OCI-LY3 (cell line): ENCODE measurements at regions not wholly inside any gene's neighbourhood (a gene's known extent, or its start where the extent isn't known, plus 50 kb on each side); places are given as distances from the start of the nearest gene placed in this dataset.

Source experiments
- EZH2phosphoT487 ChIP-seq: fragments of 200-600 bp; shearing (Covaris generic); IDR thresholded peaks from 2 replicates; pipeline ENCODE4 v1.6.1; 2018; ENCODE audit warnings: antibody characterized with exemption, mixed run types, low read depth
- TF ChIP-seq, protein P1 (sequence below): fragments of 200-600, 300-600 bp; sonication (generic); IDR thresholded peaks from 2 replicates; pipeline ENCODE4 v1.5.1; 2014; ENCODE audit warnings: antibody characterized with exemption, low read length, low read depth

GRCh38 chr2:8552293-8552801, 129.5 kb upstream of the ID2 start:
- TF ChIP-seq EZH2phosphoT487: no peak
- TF ChIP-seq, protein P1, sequence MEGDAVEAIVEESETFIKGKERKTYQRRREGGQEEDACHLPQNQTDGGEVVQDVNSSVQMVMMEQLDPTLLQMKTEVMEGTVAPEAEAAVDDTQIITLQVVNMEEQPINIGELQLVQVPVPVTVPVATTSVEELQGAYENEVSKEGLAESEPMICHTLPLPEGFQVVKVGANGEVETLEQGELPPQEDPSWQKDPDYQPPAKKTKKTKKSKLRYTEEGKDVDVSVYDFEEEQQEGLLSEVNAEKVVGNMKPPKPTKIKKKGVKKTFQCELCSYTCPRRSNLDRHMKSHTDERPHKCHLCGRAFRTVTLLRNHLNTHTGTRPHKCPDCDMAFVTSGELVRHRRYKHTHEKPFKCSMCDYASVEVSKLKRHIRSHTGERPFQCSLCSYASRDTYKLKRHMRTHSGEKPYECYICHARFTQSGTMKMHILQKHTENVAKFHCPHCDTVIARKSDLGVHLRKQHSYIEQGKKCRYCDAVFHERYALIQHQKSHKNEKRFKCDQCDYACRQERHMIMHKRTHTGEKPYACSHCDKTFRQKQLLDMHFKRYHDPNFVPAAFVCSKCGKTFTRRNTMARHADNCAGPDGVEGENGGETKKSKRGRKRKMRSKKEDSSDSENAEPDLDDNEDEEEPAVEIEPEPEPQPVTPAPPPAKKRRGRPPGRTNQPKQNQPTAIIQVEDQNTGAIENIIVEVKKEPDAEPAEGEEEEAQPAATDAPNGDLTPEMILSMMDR: no peak
